DND-41 (cell line): ENCODE measurements at regions not wholly inside any gene's neighbourhood (a gene's known extent, or its start where the extent isn't known, plus 50 kb on each side); places are given as distances from the start of the nearest gene placed in this dataset.

Experiments used
- CTCF ChIP-seq: IDR thresholded peaks from 2 replicates; pipeline ENCODE4 v1.5.1; 2012; ENCODE audit warnings: borderline replicate concordance, low read length, moderate library complexity, mild to moderate bottlenecking; ENCODE audit not compliant: poor library complexity, severe bottlenecking; ENCODE audit errors: extremely low read depth
- EZH2 ChIP-seq: IDR thresholded peaks from 3 replicates; pipeline ENCODE4 v1.6.1; 2012; ENCODE audit warnings: borderline replicate concordance, low read depth, mild to moderate bottlenecking, moderate library complexity, low read length, inconsistent platforms; ENCODE audit not compliant: severe bottlenecking

GRCh38 chr2:150856596-150857281, 369.3 kb upstream of the RND3 start:
- no peak for TF ChIP-seq EZH2
- TF ChIP-seq CTCF, result no peak
